ENCODE measurements at regions not wholly inside any gene's neighbourhood (a gene's known extent, or its start where the extent isn't known, plus 50 kb on each side); places are given as distances from the start of the nearest gene placed in this dataset.
"Not testable (repeated sequence)": the region's sequence is repeated elsewhere in the genome, so short reads cannot be mapped to it uniquely, and the experiment has no call there.

DNA sequence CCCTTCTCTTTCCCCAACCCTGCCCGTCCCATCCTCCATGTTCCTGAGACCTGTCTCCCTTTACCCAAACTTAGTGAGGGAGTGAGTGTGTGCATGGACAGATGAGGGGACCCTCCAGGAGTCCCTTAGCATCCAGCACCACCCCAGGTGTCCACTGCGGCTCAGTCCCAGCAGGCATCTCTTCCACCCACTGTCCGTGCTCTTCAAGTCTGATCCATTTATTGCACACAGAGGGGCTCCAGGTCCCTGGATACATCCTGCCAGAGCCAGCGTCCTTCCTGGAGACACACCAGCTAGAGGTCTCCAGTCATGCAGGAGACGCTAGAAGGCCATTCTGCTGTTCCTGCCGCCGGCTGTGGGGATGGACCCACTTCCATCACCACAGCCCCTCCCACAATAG, 239.2 kb downstream of the ADGRD1 start:
- no peak for DNase-seq (ENCODE audit: low read depth)

DNA sequence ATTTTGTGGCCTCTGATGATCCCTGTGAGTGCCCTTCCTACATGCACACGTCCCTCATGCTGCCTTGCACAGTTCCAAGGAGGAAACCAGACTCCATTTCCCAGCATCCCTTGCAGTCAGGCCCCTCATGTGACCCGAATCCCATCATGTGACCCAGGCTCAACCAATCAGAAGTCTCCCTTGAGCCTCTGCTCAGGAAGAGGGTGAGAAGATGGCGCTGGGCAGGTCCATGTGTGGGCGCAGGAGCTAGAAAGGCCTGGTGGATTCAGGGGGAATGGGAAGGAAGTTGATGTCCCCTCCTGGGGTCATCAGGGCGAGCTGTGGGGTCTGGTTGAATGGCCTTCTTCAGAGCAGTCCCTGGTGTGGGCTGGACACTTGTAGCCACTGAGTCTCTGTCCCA, 240.5 kb downstream of the ADGRD1 start:
- no peak for DNase-seq (ENCODE audit: low read depth)

DNA sequence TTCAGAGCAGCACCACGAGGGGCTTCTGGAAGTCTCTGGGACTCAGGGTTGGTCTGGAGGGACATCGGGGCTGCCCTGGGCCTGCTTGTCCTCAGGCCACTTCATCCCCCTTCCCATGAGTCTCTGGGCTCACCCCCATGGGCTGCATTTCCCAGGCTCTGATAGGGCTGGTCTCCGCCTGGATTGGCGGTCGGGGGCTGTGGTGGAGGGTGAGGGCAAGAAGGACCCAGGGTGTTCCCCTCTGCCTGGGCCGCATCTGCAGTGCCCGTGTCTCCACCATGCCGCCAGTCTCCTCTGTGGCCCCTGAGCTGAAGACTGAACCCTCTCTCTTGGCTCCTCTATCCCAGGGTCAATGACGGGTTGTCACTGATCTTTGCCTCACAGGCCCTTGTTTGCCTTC, 242.1 kb downstream of the ADGRD1 start:
- DNase-seq (ENCODE audit: low read depth): no peak

DNA sequence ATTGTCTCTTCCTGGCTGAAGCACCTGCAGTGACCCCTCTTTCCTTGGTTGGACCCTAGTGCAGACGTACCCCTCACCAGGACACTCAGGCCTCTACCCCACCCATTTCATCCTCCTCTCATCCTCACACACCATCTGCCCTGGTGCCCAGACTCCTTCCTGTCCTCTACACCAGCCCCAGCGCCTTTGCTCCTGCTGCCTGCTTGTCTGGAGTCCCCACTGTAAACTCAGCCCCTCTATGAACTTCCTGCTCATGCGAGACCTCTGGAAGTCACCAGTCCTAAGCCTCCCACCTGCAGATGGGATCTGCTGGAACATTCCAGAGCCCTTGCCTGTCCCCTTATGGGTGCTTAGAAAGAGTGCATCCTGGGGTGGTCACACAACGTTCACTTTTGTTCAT, 242.5 kb downstream of the ADGRD1 start:
- no peak for DNase-seq (ENCODE audit: low read depth)

DNA sequence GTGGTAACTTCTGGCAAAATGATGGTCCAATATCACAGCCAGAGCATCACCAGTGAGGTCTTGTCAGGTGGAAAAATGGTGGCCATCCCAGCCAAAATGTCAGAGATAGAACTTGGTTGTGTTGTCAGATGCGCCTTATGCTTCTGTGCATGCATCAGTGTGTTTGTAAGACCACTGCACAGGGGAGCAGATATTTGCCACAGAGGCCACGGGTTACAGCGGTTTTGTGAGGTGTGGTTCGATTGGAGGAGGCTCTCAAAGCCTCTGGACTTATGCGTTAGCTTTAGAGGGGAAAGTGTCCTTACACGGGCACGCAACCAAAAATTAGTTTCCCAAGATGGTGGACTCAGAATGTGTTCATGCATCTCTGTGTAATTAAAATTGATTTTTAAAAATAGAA, 243.8 kb downstream of the ADGRD1 start:
- DNase-seq (ENCODE audit: low read depth): no peak

DNA sequence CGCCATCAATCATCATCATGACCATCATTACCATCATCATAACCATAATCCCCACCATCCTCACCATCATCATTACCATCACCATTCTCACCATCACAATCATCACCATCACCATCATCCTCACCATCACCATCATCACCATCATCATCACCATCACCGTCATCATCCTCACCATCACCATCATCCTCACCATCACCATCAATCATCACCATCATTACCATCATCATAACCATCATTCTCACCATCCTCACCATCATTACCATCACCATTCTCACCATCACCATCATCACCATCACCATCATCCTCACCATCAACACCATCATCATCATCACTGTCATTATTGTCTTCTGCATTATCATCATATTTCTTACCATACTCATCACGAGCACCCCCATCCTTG, 245.5 kb downstream of the ADGRD1 start:
- no peak for DNase-seq (ENCODE audit: low read depth)

DNA sequence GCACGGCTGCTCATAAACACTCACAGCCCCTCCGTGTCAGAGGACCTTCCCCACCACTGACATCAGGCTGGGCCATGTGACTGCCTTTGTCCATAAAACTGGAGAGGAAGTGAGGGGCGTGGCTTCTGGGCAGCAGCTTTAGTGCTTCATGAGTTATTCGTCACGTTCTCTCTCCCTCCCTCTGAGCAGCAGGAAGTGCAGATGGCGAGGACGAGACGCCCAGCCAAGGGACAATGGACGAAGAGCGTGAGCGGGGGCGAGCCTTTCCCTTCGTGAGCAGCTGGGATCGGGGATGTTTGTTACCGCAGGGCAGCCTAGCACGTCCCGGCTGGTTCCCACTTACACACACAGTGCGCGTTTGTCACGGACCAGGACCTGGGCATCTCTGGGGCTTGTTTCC, 248.2 kb downstream of the ADGRD1 start:
- not testable (repeated sequence) for DNase-seq (ENCODE audit: low read depth)

DNA sequence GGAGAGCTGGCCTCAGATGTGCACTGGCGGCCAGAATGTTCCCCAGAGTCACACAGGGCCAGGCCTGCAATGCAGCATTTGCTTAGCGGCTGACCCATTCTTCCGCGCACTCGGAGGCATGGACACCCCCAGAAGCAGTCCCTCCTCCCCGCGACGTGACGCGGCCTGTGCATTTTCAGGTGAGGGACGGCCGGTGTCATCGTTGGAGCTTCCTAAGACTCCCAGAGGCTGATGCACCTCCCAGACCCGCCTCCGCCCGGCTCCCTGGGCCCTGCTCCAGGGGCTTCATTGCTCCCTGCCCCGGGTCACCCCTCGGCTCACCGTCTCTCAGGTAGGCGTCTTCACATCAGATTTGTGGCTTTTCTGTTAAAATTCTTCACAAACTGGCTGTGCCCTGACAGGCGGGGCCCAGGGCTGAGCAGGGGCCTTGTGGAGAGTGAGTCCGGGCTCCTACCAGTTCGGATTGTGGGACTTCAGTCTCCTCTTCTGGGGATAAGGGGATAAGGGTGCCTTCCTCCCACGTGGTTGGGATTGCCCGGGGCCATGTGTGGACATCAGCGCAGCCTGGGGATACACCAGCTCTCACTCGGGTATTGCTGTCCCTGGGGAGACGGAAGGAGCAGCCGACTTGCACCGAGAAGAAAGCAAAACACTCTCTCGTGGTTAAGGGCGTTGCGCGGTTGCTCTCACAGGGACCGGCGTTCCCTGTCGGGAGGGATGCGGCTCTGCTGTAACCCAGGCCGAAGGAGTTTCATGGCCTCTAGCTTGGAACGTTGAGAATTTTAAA, 249.1 kb downstream of the ADGRD1 start:
- no peak for DNase-seq (ENCODE audit: low read depth)

DNA sequence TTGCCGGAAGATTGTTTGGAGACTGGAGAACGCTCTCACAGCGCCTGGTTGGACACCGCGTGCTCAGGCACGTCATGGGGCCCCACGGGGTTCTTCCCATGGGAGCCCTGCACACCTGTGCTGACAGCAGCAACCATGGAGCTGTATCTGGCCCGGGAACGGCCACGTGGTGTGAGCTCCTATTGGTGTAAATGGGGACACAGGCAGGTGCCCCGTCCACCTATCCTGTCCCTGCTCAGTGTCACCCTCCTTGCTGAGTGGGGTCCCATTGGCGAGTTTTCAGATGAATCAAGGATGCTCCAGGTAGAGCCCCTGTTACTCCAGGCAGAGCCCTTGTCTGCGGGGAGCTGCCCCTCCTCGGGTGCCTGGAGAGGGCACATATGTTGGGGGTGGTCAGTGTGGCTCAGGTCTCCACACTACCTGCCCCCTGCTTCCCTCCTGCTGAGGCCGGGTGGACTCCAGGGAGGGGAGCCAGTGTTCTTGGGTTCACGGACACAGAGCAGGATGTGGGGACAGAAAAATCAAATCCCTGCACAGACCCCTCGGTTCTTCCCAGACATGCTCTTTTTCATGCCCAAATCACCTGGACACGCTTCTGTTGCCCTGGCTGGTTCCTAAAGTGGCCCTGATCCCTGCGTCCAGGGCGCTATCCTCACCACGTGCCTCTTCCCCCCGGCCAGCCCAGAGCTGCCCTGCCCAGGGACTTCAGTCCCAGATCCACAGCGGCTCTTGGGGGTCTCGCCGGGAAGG, 250.1 kb downstream of the ADGRD1 start:
- no peak for DNase-seq (ENCODE audit: low read depth)

DNA sequence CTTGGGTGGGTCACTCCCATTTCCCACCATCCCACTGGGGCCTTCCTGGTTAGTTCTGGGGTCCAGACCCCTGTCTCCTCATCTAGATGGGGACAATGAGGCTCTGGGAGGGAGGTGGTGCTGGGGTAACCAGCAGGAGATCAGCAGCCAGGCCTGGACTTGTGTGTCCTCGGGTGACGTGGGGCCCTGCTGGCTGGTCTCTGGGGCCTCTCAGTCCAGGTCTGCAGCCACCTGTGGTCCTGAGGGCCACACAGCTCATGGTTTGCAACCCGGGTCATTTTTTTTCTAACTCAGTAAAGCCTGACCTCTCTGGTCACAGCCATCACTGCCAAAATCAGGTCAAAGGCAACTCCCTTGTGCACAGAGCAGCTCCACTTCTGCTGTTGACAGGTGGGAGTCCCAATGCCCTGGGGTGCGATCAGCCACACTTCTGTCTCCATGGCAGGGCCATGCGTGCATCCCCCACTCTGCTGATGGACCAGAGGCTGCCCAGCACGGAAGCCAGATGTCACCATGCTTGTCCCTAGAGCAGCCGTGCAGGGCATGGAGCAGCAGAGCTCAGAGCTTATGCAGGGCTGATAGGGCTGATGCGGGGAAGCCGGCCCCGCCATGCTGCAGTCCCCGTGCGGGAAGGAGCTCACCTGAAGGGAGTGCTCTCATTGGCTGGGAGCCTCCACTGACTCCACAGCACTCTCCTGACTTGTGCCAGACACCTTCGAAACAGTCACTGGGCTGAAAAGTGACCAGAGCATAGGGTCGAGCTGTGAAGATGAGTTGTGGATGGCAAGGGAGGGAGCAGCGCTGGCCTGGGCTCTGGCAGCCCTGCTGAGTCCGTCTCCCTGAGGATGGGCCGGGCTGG, 250.9 kb downstream of the ADGRD1 start:
- DNase-seq (ENCODE audit: low read depth): no peak

DNA sequence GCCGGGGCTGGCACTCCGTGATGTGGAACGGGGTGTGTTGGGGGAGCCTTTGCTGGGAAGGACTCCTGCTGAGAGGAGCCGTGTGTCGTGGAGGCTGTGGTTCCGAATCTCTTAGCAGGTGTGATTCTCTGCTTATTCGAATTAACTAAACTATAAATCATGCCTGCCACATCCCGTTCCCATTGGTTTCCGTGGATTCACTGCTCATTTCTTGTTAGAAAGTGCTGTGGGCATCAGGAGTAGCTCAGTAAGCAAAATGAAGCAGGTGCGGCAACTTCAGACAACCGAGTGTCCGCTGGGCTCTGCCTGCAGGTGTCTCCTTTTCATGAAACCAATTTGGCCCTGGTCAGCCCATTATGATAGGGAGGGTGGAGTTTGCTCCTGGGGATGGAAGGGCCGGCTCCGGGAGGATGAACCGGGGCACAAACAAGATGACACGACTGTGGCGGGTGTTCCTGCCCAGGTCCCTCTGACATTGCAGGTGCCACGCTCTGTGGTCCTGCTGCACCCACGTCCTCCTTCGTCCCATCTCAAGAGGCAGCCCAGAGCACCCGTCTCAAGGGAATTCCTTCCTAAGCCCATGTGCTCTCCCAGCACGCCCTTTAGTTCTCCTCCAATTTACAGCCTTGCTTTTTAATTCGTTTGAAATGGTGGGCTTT, 251.7 kb downstream of the ADGRD1 start:
- not testable (repeated sequence) for DNase-seq (ENCODE audit: low read depth)

DNA sequence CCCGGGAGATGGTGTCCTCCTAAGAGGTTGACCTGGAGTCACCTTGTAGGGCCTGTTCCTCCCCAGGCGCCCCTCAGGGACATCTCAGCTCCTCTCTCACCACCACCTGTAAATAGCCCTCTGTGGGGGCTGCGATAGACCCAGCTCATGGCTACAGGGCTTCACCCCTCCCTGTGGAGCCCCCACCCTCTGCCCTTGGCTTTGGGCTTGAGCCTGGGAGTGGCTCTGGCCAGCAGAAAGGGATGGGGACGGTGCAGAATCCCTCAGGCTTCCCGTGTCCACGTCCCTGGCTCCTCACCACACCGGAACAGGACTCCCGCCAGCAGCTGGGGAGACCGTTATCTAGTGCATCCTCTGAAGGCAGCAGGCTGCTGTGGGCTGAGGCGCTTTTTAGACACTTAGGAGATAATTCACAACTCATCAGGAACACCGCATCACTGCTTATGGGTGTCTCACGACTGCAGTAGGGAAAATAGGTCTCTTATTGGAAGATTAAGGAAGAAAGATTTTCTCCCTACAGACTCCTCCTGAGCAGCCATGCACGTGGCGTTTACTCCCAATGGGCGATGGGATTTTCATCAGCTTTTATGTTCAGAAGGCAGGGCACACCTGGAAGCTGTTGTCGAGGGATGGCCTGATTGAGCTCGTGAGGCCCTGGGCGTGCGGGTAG, 253.1 kb downstream of the ADGRD1 start:
- DNase-seq (ENCODE audit: low read depth): not testable (repeated sequence)

DNA sequence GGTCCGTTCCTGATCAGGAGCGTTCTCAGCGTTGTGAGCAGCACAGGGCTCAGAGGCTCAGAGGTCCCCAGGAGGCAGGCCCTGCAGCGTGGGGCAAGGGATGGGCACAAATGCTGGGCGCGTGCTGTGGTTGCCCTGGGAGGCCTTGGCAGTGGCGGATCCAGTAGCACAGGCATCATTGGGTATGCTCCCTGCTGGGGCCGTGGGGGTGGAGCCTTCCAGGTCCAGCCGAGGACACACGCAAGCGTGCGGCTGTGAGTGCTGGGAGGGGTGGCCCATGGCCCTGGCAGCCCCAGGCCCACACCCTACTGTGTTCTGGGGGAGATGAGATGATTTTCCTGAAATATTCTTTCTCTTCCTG, 253.6 kb downstream of the ADGRD1 start:
- DNase-seq (ENCODE audit: low read depth): not testable (repeated sequence)

DNA sequence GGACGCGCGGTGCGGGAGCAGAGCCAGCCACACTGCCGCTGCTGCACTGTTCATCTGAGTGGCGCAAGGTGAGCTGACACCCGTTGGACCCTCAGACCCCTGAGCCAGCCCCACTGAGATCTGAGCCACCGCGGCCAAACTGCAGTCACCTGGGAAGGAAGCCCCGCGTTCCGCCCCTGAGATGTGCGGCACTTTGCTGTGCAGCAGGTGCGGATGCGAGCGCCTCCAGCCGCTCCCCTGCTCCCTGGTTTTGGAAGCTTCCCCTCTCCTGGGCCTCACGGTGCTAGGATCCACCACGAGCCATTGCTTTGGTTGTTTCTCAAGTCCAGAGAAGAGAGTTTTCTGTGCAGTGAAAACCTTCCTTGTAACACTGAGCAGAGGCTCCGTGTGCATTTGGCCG, 254.1 kb downstream of the ADGRD1 start:
- DNase-seq (ENCODE audit: low read depth): not testable (repeated sequence)

DNA sequence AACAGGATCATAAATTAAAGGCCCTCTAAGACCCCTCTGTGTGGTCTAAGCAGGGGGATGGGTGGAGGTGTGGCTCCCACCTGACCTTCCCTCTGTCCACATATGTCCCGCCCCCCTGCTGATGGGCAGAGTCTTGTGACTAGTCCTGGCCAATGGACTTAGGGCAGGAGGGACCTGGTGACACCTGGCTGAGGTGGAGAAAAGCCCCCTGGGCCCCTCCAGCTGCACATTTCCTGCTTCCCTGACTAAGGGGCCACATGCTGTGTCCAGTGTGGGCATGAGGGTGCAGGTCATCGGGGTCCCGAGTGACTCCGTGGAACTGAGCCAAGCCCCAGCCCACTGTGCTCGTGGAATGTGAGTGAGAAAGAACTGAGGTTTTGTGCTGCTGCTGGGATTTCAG, 254.7 kb downstream of the ADGRD1 start:
- DNase-seq (ENCODE audit: low read depth): no peak

DNA sequence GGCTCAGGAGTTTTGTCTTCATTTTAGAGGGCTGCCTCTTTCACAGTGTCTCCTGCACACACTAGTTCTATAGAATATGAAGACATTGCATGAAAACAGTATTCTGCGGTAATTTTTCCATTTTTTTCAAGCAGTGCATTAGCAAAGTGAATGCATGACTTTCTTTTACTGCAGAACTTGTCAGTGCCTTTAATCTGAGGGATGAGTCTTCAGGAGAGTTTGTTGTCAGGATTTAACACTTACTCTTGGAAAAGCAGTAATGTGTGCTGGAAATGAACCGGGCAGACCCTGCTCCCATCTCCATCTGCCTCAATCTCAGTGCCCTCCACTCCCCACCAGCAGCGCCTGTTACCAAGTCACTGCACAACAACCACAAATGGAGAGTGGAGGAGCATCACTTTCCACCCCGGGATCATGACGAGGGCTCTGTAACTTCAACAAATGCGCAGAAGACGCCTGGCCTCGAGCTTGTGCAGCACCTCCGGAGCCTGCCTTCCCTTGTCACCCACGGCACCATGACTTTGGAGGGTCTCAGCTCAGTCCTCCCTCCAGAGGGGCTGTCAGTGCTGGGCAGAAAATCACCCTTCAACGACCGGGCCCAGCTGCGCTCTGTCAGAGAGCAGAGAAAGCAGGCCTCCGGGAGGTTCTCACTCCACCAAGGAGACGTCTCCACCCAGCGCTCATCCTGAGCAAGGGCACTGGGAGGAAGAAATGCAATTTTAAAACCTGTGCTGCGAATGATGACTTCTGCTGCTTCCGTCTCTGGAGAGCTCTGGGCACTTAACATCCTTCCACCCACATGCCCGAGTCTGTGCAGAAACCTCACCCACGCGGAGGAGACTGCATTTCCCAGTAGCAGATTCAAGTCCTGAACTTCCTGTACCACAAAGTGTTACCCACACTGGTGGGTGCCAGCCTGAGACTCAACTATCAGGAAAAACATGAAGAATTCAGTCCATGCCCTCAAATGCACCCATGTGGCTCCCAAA, 255.7 kb downstream of the ADGRD1 start:
- DNase-seq (ENCODE audit: low read depth): no peak

DNA sequence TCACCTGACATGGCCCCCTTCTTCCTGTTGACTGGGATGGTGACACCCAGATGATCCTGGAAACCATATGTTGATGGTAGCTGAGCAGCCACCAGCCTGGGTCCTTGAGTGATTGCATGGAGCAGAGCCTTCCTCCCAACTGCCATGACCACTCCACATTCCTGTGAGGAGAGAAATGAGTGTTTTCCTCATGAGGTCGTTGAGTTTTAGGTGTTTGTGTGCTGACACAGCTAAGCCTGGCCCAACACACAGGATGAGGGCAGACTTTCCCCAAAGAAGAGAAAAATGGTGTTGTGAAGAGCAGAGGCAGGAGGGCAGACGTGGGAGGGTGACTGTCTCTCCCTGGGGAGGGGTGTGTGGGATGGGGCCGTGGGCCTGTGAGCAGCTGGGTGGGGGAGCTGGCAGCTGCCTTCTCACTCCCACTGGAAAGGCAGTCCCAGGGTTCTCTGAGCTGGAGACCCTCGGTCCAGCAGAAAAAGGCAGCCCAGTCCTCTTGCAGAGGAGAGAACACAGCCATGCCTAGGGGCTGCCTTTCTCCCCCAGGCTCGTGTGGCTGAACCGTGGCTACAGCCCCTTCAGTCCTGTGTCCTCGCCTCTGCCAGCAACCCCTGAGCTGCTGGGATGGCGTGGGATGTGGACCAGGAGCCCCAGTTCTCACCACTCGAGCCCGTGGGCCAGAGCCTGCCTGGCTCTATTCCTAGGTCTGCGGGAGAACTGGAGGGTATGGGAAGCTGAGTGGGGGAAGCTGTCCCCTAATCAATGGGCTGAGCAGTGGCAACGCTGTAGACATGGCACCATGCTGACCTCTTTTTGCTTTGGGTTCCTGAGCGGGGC, 257.0 kb downstream of the ADGRD1 start:
- no peak for DNase-seq (ENCODE audit: low read depth)

DNA sequence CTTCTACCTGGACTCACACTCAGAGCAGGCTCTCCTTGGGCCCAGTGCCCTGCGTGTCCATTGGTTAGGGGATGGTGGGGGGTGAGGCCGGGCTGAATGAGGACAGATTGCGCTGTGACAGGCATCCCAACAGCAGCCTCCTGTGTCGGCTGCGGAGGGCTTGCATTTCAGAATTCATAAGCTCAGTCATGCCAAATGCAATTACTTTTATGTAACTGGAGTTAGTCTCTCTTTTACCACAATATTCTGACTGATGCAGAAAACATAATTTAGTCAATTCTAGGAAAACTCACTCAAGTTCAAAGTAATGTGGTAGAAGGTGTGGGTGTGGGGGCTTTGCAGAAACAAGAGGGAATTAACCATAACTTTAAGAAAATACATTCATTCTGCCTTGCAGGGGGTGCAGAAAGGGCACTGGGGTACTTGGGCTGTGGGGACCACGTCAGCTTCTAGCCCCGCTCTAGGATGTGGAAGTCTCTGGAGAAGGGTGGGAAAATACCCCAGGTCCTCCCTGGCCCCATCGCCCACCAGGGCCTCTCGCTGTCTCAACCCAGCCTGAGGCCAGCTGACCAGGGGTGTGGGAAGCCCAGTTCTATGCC, 257.7 kb downstream of the ADGRD1 start:
- DNase-seq (ENCODE audit: low read depth): no peak

DNA sequence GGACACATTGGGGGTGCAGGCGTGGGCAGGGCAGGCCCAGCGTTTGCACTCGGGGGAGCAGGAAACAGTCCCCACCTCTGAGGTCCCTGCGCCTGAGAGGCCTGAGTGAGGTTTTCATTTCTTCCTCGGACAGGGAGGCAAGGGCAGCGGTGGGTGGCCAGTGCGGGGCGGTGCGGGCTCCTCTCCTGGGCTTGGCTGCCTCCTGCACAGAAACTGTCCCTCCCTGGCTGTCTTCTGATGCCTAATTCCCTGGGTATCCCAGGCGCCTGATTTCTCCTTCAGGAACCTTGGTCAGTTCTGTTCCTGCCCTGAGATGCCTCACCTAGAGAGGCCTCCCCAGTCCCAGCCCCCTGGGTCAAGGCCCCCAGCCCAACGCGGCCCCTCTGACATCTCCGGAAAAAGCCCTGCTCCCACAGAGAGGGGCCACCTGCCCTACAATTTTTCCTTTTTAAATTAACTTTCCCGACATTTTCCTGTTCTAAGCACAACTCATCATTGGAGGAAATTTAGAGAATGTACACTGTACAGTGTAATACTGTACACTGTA, 260.3 kb downstream of the ADGRD1 start:
- DNase-seq (ENCODE audit: low read depth): no peak

All from stimulated activated CD8-positive, alpha-beta memory T cell treated with anti-CD3 and anti-CD28 coated beads, Interleukin-12 subunit alpha, Interleukin-12 subunit beta, amount 100 ng/mL, for 4 hours (primary cell).